Endothelial cell of hepatic sinusoid (primary cell): ENCODE measurements at regions not wholly inside any gene's neighbourhood (a gene's known extent, or its start where the extent isn't known, plus 50 kb on each side); places are given as distances from the start of the nearest gene placed in this dataset.

Experiments
- in situ Hi-C: cut with HindIII; loops from 2 replicates; pipeline ENCODE4 v1.10.0; 2017; ENCODE audit warnings: low sequenced_read_pairs

DNA sequence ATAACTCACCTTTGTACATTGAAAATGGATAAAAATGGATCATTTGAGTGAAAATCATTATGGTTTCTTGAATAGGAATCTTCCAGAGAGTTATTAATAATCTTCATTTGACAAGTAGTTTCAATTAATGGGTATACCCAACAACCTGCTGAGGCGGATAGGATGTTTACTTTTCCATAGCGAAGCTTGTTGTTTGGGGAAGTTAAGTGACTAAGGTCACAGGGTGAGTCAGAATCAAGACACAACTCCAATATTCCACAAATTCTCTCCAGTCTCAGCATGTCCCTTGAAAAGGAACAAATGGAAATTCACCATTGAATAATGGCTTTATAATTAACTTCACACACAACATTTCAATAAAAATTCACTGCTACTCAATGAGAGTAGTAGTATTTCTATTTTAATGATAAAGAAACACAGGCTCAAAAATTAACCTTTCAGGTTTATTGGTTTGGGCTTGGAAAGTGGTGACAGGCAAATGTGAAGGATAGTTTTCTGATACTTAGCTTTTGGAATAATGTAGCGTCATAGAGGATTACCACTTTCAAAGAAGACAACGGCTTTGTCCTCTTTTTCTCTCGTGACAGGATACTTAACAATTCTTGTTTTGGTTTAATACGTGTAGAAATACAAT, 211.3 kb downstream of the GPD2 start:
- in situ Hi-C loops: no loop called here

DNA sequence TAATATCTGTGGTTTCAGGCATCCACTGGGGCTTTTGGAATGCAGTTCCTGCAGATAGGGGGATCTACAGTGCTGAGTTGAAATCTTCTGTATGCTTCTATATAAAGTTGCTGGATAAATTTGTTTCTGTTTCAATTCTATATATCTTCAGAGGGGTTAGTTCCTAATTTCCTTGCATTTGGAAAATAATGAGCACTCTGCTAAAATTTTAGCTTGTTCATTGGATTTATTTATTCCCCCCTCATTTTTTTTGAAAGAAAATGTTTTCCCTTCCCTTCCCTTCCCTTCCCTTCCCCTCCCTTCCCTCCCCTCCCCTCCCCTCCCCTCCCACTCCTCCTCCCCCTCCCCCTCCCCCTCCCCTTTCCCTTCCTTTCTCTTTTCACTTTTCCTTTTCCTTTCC, 212.3 kb downstream of the GPD2 start:
- in situ Hi-C loops: no loop called here

DNA sequence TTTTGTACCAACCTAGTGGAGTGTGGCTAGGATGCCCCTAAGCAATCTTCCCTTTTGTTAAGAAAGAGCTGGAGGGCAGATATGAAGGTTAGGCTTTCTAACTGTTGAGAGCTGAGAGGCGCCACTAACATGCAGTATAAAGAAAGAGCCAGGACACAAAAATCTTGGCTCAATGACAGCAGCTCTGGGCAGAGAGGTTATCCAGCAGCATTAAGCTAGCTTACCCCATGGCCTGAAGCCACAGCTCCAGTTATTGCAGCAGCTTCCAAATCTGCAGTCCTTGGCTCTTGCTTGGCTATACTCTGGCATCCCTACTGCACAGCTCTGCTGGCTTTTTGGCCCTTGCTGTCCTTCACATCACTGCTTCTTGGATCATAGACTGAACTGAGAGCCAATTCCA, 213.4 kb downstream of the GPD2 start:
- in situ Hi-C loops: no loop called here

DNA sequence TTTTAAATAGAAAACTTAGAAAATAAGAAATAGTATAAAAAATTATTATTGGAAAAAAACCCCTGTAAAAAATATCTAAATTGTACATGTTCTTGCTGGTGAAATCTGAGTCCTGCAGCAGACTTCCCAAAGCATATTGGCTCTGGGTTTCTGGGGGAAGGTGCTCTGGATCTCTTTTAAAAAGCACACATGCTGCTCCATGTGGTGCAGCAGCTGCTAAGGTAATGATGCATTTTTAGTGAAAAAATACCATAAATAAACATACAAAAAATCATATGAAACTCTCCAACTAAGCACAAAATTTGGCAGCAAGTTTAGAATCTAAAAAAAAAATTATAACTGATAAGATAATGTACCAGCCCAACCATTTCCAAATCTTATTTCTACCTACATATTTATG, 216.5 kb downstream of the GPD2 start:
- in situ Hi-C loops: no loop called here

DNA sequence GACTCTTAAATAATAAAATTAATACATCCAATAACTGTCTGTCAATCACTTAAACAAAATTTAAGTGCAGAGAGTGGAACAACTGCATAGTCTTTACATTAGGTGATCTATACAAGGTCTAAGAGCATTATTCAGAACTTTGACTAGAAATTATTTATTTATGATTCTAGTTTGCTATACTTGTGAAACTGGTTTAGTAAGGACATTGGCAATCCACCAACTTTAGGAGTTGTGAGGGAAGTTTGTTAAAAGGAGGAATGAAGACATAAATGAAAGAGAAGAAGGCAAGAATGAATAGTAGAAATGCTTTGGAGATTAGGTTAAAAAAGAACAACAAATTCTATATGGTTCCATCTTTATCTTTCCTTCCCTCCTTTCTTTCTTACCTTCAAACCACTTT, 217.5 kb downstream of the GPD2 start:
- in situ Hi-C loops: no loop called here

DNA sequence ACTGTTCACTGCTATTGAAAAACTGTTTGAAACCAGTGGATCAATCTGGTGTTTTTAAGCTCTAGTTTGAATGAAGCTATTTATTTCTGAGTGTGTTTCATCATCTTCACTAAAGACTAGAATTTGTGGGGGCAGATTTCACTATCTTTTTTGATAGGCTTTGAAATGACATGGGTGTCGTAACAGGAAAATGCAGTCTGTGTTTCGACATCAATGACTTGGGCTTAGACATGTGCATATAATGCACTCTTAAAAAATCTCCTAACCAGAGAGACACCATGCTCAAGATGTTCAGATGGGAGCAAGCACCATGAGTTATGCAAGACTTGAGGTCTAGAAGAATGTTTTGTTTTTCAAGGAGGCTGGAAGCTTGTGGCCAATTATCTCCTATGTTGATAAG, 221.6 kb downstream of the GPD2 start:
- in situ Hi-C loops: no loop called here

DNA sequence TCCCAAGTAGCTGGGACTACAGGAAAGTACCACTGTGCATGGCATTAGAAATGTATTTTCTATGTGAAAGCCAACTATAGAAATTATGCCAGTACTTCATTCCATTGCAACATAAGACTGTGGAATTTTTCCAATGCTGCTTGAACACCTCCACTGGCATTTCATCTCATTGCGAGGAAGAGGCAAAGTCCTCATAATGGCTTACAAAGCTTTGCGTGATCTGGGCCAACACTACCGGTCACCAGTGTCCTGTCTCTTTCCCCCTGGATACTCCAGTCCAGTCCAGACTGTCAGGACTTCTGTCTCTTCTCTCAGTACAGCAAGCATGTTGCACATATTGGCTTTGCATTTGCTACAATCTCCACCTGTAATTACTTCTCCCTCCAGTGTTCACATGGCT, 223.5 kb downstream of the GPD2 start:
- in situ Hi-C loops: no loop called here

DNA sequence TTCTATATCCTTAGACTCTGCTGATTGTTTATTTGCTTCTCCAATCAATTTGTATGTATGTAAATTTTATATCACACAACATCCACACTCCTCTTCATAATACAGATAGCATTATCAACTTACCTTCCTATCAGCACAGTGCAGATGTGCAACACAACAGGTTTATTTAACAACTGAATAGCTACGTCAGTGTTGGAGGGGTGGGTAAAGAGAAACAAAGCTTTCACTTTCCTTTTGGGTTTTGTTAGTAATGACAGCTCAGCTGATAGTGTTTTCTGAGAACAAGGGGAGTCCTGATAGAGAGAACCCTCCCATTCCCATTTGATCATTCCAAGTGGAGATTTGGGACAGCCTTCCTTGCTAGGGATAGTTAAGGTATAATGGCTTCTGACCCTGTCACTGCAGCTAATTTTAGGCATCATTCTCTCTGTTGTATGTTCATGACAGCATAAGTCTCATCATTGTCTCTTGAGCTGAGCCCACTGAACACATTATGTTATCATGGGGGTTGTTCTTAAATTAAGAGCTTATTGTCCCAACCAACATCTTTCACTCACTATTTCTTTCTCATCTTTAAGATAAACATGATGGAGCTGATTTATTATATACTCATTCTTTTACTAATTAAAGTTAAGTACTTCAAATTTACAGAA, 227.7 kb downstream of the GPD2 start:
- in situ Hi-C loops: no loop called here

DNA sequence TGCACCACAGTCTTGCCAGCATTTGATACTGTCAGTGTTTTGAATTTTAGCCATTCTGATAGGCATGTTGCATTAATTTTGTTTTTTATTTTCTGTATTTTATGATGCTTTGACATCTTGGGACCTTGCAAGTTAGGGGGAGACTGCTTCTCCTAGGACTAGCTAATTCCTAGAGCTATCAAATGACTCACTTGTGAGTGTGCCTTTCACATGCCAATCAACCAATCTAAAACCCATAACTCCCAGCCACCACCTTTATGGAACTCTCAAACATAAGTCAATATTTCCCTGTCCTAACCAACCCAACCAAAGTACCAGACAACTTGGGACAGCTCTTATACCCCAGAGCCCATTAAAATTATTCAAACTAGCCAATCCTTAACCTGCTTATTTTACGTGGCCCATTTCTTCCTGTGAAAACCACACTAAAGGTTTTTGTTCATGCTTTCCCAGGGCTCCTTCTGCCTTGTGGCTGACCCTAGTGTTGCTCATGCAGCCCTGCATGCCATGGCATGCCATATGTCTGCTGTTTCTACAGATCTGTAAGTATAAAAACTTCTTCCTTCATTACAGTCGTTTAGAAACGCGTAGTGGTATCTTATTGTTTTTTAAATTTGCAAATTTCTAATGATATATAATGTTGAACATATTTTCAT, 230.1 kb downstream of the GPD2 start:
- in situ Hi-C loops: no loop called here

DNA sequence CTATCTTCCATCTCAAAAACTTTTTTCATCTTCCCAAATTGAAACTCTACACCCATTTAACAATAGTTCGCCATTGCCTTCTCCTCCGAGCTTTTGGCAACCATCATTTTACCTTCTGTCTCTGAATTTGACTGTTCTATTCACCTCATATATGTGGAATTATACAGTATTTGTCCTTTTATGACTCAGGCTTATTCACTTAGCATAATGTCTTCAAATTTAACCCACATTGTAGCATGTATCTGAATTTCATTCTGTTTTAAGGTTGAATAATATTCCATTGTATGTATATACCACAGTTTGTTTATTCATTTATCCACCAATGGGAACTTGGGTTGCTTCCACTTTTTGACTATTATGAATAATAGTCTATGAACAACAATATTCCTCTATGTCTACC, 233.9 kb downstream of the GPD2 start:
- in situ Hi-C loops: no loop called here

DNA sequence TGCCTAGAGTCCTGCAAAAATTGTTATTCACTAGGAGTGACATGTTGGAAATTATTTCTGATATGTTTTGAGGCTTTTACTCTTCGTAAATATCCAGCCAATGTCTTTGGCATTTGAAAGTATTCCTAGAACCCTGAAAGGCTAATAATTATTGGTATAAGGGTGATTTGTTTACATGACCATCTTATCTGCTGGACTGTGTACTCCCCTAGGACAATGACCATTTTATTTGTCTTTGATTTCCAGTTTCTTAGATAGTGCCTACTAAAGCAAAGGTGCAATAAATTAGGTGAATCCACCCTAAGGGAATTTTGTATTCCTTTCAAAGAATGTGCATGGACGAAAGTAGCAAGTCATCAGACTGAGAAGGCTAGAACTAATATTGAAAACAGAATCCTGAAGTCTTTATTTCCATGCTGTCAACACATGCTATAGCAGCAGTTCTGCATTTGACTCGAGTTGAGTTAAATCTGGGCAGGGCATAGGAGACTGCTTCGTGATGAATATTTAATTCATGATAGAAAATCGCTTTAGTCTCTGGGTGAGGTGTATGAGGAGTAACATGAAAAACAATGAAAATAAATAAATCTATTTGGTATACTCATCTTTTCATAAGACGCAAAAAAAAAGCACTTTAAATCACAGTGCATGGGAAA, 235.7 kb downstream of the GPD2 start:
- in situ Hi-C loops: no loop called here

DNA sequence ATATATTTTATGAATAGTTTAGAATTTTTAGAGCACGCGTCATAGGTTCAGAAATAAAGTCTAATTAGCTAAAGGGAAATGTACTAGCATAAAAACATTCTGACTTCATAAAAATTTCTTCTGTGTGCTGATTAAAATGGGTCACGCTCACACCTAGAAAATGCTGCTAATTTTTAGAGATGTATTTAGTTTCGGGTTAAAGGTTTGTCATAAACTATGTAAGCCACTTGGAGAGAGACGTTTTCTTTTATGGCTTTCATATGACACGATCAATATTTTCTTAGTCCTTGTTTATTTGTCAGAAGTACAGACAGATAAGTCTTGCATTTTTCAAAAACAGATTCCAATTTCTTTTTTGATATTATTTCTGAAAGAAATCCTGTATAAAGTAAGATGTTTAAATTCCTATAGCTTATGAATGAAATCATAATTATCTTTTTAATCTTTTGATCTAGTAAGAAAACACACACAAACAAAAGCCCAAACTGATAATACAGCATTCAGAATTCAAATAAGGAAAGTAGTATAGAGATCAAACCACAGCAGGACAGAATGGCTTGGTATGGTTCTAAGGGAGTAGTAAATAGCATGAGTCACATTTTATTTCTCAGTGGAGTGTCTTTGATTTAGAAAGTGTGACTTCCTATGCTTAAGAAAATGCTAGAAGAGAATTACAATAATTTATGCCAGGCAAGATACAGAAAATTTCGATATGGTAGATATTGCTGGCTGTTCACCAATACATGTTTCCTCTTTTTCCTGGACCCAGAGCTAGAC, 236.6 kb downstream of the GPD2 start:
- in situ Hi-C loops: no loop called here

DNA sequence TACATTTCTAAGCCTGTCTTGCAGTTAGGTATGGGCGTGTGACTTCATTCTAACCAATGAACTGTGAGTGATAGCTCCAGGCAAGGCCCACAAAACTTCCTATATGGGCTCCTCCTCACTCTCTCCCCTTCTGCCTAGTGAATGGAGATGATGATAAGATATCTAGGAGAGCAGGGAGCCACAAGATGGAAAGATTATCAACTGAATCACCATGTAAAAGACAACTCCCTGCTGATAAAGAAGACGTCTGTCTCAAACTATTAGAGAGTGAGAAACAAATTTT, 237.1 kb downstream of the GPD2 start:
- in situ Hi-C loops: no loop called here

DNA sequence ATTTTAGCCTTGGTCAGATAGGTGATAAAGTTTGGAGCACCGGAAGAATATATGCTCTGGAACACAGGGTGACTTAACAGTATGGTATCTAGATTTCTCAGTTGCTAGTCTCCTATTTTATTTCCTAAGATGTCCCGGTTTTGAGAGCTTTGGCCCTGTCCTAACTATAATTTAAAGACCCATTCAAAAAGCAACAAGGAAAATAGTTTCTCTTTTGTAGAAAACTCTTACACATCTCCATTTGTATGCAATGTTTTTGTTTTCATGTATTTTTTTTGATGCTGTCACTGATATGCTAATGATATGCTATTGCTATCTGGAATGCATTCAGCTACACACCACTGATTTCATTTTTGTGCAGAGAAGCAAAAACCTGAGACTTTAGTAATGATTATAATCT, 237.8 kb downstream of the GPD2 start:
- in situ Hi-C loops: no loop called here

DNA sequence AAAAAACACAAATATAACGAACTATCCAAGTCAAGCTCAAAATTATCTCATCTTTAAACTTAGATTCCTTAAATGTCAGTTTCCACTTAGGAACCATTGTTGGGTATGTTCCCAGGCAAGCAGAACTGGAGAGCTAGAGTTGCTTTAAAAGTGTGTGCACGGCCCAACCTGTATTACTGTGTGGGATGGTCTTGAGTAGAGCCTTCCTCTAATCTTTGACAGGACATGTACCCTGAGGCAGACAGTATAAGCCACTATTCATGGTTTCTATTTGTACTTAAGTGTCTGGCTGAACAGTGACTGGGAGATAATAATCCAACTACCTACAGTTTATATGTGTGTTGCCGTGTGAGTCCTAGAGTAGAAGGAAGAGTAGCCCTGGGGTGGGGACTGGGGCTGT, 239.7 kb downstream of the GPD2 start:
- in situ Hi-C loops: no loop called here

DNA sequence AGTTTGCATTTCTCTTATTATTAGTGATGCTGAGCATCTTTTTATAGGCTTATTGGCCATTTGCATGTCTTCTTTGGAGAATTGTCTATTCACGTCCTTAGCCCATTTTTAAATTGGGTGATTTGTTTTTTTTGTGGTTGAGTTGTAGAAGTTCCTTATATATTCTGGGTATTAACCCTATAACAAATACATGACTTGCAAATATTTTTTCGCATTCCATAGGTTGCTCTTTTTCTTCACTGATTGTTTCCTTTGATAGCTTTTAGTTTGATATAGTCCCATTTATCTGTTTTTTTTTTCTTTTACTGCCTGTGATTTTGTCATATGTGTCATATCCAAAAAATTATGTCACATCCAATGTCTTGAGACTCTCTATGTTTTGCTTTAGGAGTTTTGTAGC, 243.6 kb downstream of the GPD2 start:
- in situ Hi-C loops: no loop called here

DNA sequence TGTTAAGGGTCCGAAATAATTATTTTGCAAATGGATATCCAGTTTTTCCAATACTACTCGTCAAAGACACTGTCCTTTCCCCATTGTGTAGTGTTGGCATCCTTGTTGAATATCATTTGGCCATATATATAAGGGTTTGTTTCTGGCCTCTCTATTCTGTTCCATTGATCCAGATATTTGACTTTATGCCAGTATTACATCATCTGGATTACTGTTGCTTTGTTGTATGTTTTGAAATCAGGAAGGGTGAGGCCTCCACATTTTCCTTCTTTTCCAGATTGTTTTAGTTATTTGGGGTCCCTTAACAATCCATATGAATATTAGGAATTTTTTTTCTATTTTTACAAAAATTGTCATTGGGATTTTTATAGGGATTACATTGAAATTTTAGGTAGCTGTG, 244.1 kb downstream of the GPD2 start:
- in situ Hi-C loops: no loop called here

DNA sequence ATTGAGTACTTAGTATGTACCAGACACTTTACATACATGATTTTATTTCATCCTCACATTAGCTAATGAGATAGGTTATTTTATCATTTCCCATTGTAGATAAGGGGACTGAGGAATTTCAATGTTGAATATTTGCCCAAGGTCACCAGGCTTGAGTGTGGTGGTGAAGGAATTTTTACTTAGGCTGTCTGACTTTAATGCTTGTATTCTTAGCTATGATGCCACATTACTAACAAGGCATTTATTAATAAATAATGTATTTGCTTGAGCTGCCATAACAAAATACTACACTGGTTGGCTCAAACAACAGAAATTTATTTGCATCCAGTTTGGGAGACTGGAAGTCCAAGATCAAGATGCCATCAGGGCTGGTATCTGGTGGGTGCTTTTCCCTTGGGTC, 250.9 kb downstream of the GPD2 start:
- in situ Hi-C loops: no loop called here

DNA sequence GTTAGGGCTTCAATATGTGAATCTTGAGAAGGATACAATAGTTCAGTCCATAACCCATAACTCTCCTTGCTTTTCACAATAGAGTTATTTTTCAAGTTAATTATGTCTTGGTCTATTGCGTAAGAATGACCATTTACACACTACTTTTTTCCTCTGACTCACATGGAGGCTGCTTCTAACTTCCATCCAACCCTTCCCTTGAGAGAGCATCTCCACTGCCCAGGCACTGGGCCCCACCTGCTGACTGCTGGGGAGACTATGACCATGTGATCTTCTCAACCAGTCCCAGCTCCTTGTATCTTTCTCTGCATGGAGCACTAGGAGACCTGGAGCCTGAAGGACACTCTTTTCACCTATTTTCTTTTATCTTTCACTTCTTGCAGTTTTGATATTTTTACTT, 251.5 kb downstream of the GPD2 start:
- in situ Hi-C loops: no loop called here

DNA sequence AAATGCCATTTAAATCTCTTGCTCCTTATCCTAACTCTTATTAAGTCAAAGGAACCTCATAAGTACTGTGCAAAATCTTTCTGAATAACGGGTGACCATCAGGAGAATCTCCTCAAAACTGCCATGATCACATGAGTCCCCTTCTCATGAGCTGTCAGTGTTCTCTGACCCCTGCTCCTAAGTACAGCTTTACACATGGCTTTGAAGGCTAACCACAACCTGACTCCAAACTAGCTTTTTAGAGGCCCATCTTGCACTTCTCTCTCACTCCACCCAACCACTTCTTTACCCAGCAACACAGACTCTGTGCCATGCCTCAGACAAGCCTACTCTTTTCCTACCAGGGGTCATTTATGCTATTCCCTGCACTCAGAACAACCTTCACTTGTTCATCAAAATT, 253.8 kb downstream of the GPD2 start:
- in situ Hi-C loops: no loop called here

DNA sequence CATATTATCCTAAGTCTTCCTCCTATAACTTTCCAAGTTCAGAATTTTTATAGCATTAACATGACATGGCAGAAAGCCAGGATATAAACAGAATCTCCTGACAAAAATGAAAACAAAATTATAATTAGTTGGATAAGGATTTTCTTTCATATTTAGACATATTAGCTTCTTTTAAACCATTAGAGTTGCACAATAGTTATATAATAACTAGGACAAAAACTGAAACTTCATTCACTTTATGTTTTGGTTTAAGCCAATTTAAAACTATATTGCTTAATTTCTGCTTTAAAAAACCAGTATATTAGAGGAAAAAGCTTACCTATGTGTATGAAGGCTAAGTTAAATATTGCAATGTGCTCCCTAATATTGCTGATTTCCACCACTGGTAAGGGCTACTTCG, 254.8 kb downstream of the GPD2 start:
- in situ Hi-C loops: no loop called here

DNA sequence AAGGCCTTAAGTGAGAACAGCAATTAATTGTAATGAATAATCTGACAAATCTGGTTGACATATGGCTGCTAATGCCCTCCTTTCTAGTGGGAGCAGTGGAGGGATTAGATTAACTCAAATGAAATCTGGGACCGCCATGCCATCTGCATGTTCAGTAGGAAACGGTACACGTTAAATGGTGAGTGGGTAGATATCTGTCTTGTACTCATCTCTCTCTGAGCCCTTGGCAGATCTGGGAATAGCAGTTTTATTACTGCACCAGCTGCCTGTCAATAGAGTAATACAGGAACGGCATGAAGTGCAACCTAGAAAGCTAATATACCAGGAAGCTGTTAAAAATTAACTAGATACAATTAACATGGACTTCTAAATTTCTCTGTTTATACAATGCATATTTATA, 258.8 kb downstream of the GPD2 start:
- in situ Hi-C loops: no loop called here
